ENCODE measurements at regions not wholly inside any gene's neighbourhood (a gene's known extent, or its start where the extent isn't known, plus 50 kb on each side); places are given as distances from the start of the nearest gene placed in this dataset.

DNA sequence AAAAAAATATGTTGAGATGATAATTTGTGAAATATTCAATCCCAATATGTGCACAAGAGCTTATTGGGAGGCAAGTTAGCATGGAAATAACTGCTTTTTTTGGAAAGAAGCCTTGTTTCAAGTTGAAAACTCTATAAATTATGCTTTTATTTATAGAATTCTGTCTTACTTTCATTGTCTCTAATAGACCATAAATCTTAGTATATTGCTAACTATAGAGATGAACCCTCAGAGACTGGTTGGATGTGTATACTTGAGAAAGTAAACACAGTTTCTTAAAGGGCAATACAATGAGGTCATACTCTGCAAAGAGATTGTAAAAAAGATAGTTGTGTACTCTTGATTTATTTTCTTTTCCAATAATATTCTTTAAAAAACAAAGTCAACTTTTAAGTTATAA, 530.3 kb downstream of the SPATA31D1 start:
- Histone ChIP-seq H3K4me3 (no peak overlapping the region), H3K9ac (ENCODE audit: insufficient read depth in 1 of 2, low read depth in 2 of 2, low read length in 2 of 2) (no peak overlapping the region), H3K9me3 (replicated peaks; ENCODE audit: control insufficient read depth, insufficient read depth, low read depth, low read length) (no peaks in the 10 kb centered on the region), H3K9me1 (ENCODE audit: control insufficient read depth, insufficient read depth, low read length) (no peaks in the 10 kb centered on the region), H3K4me1 (replicated peaks in 1 of 2; ENCODE audit: control insufficient read depth in 2 of 2, insufficient read depth in 2 of 2, low read length in 2 of 2) (no peaks in the 10 kb centered on the region), H4K20me1 (replicated peaks; ENCODE audit: control insufficient read depth, insufficient read depth, low read length) (no peaks in the 10 kb centered on the region), H3K27me3 (ENCODE audit: control insufficient read depth in 2 of 2, insufficient read depth in 2 of 2, low read length in 2 of 2) (no peaks in the 10 kb centered on the region), H3K27ac (ENCODE audit: extremely low read depth, low read depth, low read length) (no peak overlapping the region), H2AFZ (ENCODE audit: low read depth, low read length) (no peak overlapping the region), H3K4me2 (ENCODE audit: insufficient read depth, low read length) (no peak overlapping the region), H3K79me2 (ENCODE audit: control insufficient read depth, insufficient read depth, low read length) (no peaks in the 10 kb centered on the region), H3K36me3 (ENCODE audit: control insufficient read depth, insufficient read depth, low read length) (no peaks in the 10 kb centered on the region)
- ATAC-seq (no peak), DNase-seq (ENCODE audit: extremely low read depth in 1 of 4, low spot score in 3 of 4) (no peak), FAIRE-seq (no peak)
- intact Hi-C loops (cut with micrococcal nuclease) = no loop called here
- no TSS peak for BruUV-seq (replicated peaks)
- POLR2A ChIA-PET = no interaction called here
- CTCF ChIA-PET (ENCODE audit: low intra/inter-chr PET ratio) = no interaction called here
- in situ Hi-C loops (cut with MboI) = no loop called here
- TF ChIP-seq JUND (IDR thresholded peaks at IDR 0.05; ENCODE audit: borderline replicate concordance, low read depth, low read length) (no peak), JUND (tag; IDR thresholded peaks at IDR 0.05; ENCODE audit: borderline replicate concordance, low read depth, low read length) (no peak), MTA2 (IDR thresholded peaks at IDR 0.05; ENCODE audit: low read depth) (no peak), ZNF707 (CRISPR knock-in tag; conservative IDR thresholded peaks at IDR 0.05) (no peak), RBFOX2 (IDR thresholded peaks at IDR 0.05; ENCODE audit: low read depth, low read length) (no peak), PHF20 (IDR thresholded peaks at IDR 0.05; ENCODE audit: partially characterized antibody) (no peak), SNRNP70 (optimal IDR thresholded peaks at IDR 0.05; ENCODE audit: low read depth, low read length) (no peak), TAF1 (IDR thresholded peaks at IDR 0.05; ENCODE audit: control insufficient read depth, extremely low read depth, insufficient read depth, low read length, severe bottlenecking) (no peak), MYBL2 (IDR thresholded peaks at IDR 0.05; ENCODE audit: low read depth) (no peak), MYBL2 (CRISPR knock-in tag; IDR thresholded peaks at IDR 0.05; ENCODE audit: borderline replicate concordance) (no peak), RAD21 (CRISPR knock-in tag; conservative IDR thresholded peaks at IDR 0.05 in 1 of 2, IDR thresholded peaks at IDR 0.05 in 1 of 2) (no peak), RCOR1 (IDR thresholded peaks at IDR 0.05; ENCODE audit: borderline replicate concordance in 1 of 2, low read depth in 2 of 2, low read length in 2 of 2) (no peak), GABPA (tag; conservative IDR thresholded peaks at IDR 0.05; ENCODE audit: low read depth) (no peak)
- TF ChIP-seq, protein P1, sequence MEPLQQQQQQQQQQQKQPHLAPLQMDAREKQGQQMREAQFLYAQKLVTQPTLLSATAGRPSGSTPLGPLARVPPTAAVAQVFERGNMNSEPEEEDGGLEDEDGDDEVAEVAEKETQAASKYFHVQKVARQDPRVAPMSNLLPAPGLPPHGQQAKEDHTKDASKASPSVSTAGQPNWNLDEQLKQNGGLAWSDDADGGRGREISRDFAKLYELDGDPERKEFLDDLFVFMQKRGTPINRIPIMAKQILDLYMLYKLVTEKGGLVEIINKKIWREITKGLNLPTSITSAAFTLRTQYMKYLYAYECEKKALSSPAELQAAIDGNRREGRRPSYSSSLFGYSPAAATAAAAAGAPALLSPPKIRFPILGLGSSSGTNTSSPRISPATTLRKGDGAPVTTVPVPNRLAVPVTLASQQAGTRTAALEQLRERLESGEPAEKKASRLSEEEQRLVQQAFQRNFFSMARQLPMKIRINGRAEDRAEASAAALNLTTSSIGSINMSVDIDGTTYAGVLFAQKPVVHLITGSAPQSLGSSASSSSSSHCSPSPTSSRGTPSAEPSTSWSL (CRISPR knock-in tag; IDR thresholded peaks at IDR 0.05; ENCODE audit: borderline replicate concordance) = no peak
- TF ChIP-seq, protein P2, sequence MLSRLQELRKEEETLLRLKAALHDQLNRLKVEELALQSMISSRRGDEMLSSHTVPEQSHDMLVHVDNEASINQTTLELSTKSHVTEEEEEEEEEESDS (CRISPR knock-in tag; IDR thresholded peaks at IDR 0.05) = no peak
- TF ChIP-seq, protein P3, sequence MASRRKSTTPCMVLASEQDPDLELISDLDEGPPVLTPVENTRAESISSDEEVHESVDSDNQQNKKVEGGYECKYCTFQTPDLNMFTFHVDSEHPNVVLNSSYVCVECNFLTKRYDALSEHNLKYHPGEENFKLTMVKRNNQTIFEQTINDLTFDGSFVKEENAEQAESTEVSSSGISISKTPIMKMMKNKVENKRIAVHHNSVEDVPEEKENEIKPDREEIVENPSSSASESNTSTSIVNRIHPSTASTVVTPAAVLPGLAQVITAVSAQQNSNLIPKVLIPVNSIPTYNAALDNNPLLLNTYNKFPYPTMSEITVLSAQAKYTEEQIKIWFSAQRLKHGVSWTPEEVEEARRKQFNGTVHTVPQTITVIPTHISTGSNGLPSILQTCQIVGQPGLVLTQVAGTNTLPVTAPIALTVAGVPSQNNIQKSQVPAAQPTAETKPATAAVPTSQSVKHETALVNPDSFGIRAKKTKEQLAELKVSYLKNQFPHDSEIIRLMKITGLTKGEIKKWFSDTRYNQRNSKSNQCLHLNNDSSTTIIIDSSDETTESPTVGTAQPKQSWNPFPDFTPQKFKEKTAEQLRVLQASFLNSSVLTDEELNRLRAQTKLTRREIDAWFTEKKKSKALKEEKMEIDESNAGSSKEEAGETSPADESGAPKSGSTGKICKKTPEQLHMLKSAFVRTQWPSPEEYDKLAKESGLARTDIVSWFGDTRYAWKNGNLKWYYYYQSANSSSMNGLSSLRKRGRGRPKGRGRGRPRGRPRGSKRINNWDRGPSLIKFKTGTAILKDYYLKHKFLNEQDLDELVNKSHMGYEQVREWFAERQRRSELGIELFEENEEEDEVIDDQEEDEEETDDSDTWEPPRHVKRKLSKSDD (conservative IDR thresholded peaks at IDR 0.05; ENCODE audit: low read length) = no peak
- TF ChIP-seq, protein P4, sequence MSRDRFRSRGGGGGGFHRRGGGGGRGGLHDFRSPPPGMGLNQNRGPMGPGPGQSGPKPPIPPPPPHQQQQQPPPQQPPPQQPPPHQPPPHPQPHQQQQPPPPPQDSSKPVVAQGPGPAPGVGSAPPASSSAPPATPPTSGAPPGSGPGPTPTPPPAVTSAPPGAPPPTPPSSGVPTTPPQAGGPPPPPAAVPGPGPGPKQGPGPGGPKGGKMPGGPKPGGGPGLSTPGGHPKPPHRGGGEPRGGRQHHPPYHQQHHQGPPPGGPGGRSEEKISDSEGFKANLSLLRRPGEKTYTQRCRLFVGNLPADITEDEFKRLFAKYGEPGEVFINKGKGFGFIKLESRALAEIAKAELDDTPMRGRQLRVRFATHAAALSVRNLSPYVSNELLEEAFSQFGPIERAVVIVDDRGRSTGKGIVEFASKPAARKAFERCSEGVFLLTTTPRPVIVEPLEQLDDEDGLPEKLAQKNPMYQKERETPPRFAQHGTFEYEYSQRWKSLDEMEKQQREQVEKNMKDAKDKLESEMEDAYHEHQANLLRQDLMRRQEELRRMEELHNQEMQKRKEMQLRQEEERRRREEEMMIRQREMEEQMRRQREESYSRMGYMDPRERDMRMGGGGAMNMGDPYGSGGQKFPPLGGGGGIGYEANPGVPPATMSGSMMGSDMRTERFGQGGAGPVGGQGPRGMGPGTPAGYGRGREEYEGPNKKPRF (IDR thresholded peaks at IDR 0.05; ENCODE audit: low read depth, low read length) = no peak

All from K562 (cell line).